ENCODE measurements at regions not wholly inside any gene's neighbourhood (a gene's known extent, or its start where the extent isn't known, plus 50 kb on each side); places are given as distances from the start of the nearest gene placed in this dataset.
A peak's percentile ranks its signal among the peaks of the same experiment; 100 is the strongest.
"Not testable (repeated sequence)": the region's sequence is repeated elsewhere in the genome, so short reads cannot be mapped to it uniquely, and the experiment has no call there.

DNA sequence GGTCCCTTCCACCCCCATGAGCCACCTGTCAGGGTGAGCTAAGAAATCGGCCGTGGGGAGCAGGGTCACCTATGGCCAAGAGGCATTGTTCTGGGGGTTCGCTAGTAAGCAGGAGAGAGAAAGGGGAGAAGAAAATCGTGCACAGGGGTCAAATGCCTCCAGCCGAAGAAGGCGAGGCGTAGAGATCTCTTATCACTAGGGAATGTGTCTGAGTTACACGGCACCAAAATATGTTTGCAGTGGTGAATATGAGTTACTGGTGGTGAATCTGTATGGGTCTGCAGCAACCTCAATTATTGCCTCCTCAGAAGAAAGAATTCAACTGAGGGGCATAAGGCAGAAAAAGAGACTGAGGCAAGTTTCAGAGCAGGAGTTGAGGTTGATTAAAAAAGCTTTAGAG lies 54.2 kb upstream of the RABGAP1L start:
- no peaks in the 10 kb centered on the region for H3K4me1 ChIP-seq (ENCODE audit: control insufficient read depth, insufficient read depth, low read length)
- DNase-seq (ENCODE audit: low read depth in 4 of 6, low spot score in 6 of 6): no peak
- H3K36me3 ChIP-seq (ENCODE audit: control insufficient read depth, insufficient read depth, low read length): no peaks in the 10 kb centered on the region
- no peaks in the 10 kb centered on the region for H3K9me3 ChIP-seq (ENCODE audit: control insufficient read depth, insufficient read depth, low read length)
- 93% methylated on average over 7 of the region's 8 CpGs for WGBS (ENCODE audit: insufficient coverage)
- H3K4me3 ChIP-seq (ENCODE audit: low read depth, low read length): no peak overlapping the region
- H3K27ac ChIP-seq (ENCODE audit: low read depth, low read length): no peak overlapping the region
- H3K27me3 ChIP-seq (ENCODE audit: control insufficient read depth, insufficient read depth, low read length): no peaks in the 10 kb centered on the region

DNA sequence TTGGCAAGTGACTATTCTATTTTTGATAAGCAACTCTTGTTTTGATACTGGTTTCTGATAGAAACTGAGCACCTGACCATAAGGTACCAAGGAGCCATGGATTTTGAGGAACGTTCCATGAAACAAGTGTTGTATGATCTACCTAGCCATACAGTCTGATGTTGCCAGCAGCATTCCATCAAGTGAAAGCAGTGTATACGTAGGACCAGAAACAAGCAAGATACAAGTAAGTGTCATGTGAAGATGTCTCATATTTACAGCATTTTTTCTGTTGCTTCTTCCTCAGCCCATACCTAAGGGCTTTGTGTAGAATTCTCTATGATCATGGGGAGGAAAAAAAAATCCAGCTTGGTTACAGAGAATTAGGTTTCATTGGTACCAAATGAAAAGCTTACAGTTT lies 55.6 kb upstream of the RABGAP1L start:
- no peaks in the 10 kb centered on the region for H3K4me1 ChIP-seq (ENCODE audit: control insufficient read depth, insufficient read depth, low read length)
- no peaks in the 10 kb centered on the region for H3K27me3 ChIP-seq (ENCODE audit: control insufficient read depth, insufficient read depth, low read length)
- H3K4me3 ChIP-seq (ENCODE audit: low read depth, low read length): no peak overlapping the region
- DNase-seq (ENCODE audit: low read depth in 4 of 6, low spot score in 6 of 6): no peak
- WGBS (ENCODE audit: insufficient coverage): 100% methylated on average over 1 of the region's 2 CpGs
- no peak overlapping the region for H3K27ac ChIP-seq (ENCODE audit: low read depth, low read length)
- no peaks in the 10 kb centered on the region for H3K9me3 ChIP-seq (ENCODE audit: control insufficient read depth, insufficient read depth, low read length)
- H3K36me3 ChIP-seq (ENCODE audit: control insufficient read depth, insufficient read depth, low read length): no peaks in the 10 kb centered on the region

DNA sequence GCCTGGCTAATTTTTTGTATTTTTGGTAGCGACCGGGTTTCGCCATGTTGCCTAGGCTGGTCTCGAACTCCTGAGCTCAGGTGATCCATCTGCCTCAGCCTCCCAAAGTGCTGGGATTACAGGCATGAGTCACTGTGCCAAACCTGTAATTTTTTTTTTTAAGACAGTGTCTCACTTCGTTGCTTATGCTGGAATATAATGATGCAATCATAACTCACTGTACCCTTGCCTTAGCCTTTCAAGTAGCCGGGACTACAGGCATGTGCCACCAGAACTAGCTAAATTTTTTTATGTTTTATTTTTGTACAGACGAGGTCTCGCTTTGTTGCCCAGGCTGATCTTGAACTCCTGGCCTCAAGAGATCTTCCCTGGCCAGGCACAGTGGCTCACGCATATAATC lies 57.3 kb upstream of the RABGAP1L start:
- not testable (repeated sequence) for H3K9me3 ChIP-seq (ENCODE audit: control insufficient read depth, insufficient read depth, low read length); H3K27me3 ChIP-seq (ENCODE audit: control insufficient read depth, insufficient read depth, low read length)
- 98% methylated on average over 6 of the region's 9 CpGs for WGBS (ENCODE audit: insufficient coverage)

DNA sequence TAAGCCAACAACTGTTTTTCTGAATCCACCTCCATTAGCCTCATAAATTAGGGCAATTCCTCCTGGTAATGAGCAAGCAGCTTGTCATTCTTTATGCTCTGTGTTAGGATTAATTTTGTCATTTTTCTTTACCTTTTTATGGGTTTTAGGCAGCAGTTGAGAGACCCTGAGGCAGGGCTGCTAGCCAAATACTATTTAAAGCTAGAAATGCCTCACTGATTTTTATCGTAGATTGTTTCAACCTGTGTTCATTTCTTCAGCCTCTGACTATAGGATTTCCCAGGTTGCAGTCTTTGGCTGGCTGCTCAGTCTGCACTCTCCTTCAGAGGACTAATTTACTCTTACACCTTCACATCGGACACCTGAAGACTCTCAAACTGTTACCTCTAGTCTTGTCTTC lies 61.9 kb upstream of the RABGAP1L start:
- WGBS (ENCODE audit: insufficient coverage): 93% methylated on average over 1 of the region's 2 CpGs
- DNase-seq (ENCODE audit: low read depth in 4 of 6, low spot score in 6 of 6): peak in 1 of 6 donors; percentile 29
- H3K4me3 ChIP-seq (ENCODE audit: low read depth, low read length): no peak overlapping the region
- no peaks in the 10 kb centered on the region for H3K36me3 ChIP-seq (ENCODE audit: control insufficient read depth, insufficient read depth, low read length)
- no peaks in the 10 kb centered on the region for H3K27me3 ChIP-seq (ENCODE audit: control insufficient read depth, insufficient read depth, low read length)
- H3K27ac ChIP-seq (ENCODE audit: low read depth, low read length): no peak overlapping the region
- no peaks in the 10 kb centered on the region for H3K4me1 ChIP-seq (ENCODE audit: control insufficient read depth, insufficient read depth, low read length)
- H3K9me3 ChIP-seq (ENCODE audit: control insufficient read depth, insufficient read depth, low read length): no peaks in the 10 kb centered on the region

More for the DNA sequence above, 57.3 kb upstream of the RABGAP1L start:
- DNase-seq (ENCODE audit: low read depth in 4 of 6, low spot score in 6 of 6); H3K4me1 ChIP-seq (ENCODE audit: control insufficient read depth, insufficient read depth, low read length); H3K36me3 ChIP-seq (ENCODE audit: control insufficient read depth, insufficient read depth, low read length); H3K4me3 ChIP-seq (ENCODE audit: low read depth, low read length); H3K27ac ChIP-seq (ENCODE audit: low read depth, low read length): not testable (repeated sequence)

DNA sequence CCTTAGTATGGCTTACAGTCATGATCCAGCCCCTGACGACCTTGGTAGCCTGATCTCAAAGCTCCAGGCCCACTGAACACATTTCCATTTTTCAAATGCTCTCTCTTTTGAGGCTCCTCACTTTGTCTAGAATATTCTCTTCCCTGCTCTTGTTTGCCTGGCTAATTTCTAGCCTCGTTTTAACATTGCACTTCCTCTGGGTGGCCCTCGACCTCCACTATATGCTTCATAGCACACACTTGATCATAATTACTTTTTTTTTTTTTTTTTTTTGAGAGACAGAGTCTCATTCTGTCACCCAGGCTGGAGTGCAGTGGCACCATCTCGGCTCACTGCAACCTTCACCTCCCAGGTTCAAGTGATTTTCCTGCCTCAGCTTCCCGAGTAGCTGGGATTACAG lies 65.5 kb upstream of the RABGAP1L start:
- H3K4me1 ChIP-seq (ENCODE audit: control insufficient read depth, insufficient read depth, low read length); H3K9me3 ChIP-seq (ENCODE audit: control insufficient read depth, insufficient read depth, low read length); H3K36me3 ChIP-seq (ENCODE audit: control insufficient read depth, insufficient read depth, low read length); H3K27ac ChIP-seq (ENCODE audit: low read depth, low read length); DNase-seq (ENCODE audit: low read depth in 4 of 6, low spot score in 6 of 6); H3K27me3 ChIP-seq (ENCODE audit: control insufficient read depth, insufficient read depth, low read length); H3K4me3 ChIP-seq (ENCODE audit: low read depth, low read length): not testable (repeated sequence)
- WGBS (ENCODE audit: insufficient coverage): 82% methylated on average over 2 of the region's 5 CpGs

DNA sequence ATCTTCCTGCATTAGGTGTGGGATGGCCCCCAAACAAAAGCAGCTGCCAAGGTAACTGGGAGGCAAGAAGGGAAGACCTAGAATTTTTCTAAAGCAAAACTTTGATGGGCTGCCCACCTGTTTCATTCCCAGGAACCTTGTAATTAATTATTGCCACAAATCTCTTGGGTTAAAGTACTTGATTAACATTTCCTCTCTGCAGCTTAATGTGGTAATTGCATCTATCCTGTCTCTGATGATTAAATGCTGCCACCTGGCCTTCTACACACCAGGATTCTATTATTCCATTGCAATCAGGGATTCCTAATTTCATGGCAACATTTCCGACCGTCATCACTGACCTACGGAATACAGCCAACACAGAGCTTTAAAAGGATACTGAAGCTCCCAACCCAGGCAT lies 68.3 kb upstream of the RC3H1 start:
- no peak for DNase-seq (ENCODE audit: low read depth in 4 of 6, low spot score in 6 of 6)
- H3K4me3 ChIP-seq (ENCODE audit: low read depth, low read length): no peak overlapping the region
- H3K27ac ChIP-seq (ENCODE audit: low read depth, low read length): no peak overlapping the region
- WGBS (ENCODE audit: insufficient coverage): no CpG with 5 or more reads among the region's 3 CpGs
- H3K36me3 ChIP-seq (ENCODE audit: control insufficient read depth, insufficient read depth, low read length): no peaks in the 10 kb centered on the region
- no peaks in the 10 kb centered on the region for H3K27me3 ChIP-seq (ENCODE audit: control insufficient read depth, insufficient read depth, low read length)
- H3K4me1 ChIP-seq (ENCODE audit: control insufficient read depth, insufficient read depth, low read length): no peaks in the 10 kb centered on the region
- H3K9me3 ChIP-seq (ENCODE audit: control insufficient read depth, insufficient read depth, low read length): no peaks in the 10 kb centered on the region

DNA sequence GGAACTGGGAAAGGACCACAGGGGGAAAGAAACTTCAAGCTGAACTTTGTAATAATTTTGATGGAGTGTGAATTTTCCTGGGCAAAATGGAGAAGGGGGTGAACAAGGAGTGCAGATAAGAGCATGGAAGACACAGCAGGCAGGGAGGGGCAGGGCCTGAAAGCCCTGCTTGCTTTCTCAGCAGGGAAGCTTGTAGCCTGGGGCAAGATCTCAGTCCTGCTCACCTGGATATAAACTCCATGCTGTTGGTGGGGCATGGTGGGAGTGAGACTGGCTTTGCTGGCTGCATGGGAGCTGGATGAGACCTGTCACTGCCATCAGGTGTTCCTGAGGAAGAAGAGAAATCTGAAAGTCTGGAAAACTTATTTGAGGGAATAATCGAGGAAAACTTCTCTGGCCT lies 58.7 kb upstream of the RC3H1 start:
- Histone ChIP-seq H3K27ac (ENCODE audit: low read depth, low read length) (no peak overlapping the region), H3K36me3 (ENCODE audit: control insufficient read depth, insufficient read depth, low read length) (no peaks in the 10 kb centered on the region), H3K9me3 (ENCODE audit: control insufficient read depth, insufficient read depth, low read length) (no peaks in the 10 kb centered on the region), H3K4me1 (ENCODE audit: control insufficient read depth, insufficient read depth, low read length) (no peaks in the 10 kb centered on the region), H3K4me3 (ENCODE audit: low read depth, low read length) (no peak overlapping the region), H3K27me3 (ENCODE audit: control insufficient read depth, insufficient read depth, low read length) (no peaks in the 10 kb centered on the region)
- no CpG with 5 or more reads among the region's 1 CpG for WGBS (ENCODE audit: insufficient coverage)
- no peak for DNase-seq (ENCODE audit: low read depth in 4 of 6, low spot score in 6 of 6)

DNA sequence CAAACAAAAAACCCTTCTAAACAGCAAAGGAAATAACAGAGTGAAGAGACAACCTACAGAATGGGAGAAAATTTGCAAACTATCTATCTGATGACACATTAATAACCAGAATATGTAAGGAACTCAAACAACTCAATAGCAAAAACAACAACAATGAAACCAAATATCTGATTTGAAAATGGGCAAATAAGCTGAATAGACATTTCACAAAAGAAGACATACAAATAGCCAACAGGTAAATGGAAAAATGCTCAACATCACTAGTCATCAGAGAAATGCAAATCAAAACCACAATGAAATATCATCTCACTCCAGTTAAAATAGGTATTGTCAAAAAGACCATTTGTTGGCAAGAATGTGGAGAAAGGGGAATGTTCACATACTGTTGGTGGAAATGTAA lies 57.6 kb upstream of the RC3H1 start:
- DNase-seq (ENCODE audit: low read depth in 4 of 6, low spot score in 6 of 6): no peak
- Histone ChIP-seq H3K27me3 (ENCODE audit: control insufficient read depth, insufficient read depth, low read length) (no peaks in the 10 kb centered on the region), H3K27ac (ENCODE audit: low read depth, low read length) (no peak overlapping the region), H3K36me3 (ENCODE audit: control insufficient read depth, insufficient read depth, low read length) (no peaks in the 10 kb centered on the region), H3K4me3 (ENCODE audit: low read depth, low read length) (no peak overlapping the region), H3K9me3 (ENCODE audit: control insufficient read depth, insufficient read depth, low read length) (no peaks in the 10 kb centered on the region), H3K4me1 (ENCODE audit: control insufficient read depth, insufficient read depth, low read length) (no peaks in the 10 kb centered on the region)

DNA sequence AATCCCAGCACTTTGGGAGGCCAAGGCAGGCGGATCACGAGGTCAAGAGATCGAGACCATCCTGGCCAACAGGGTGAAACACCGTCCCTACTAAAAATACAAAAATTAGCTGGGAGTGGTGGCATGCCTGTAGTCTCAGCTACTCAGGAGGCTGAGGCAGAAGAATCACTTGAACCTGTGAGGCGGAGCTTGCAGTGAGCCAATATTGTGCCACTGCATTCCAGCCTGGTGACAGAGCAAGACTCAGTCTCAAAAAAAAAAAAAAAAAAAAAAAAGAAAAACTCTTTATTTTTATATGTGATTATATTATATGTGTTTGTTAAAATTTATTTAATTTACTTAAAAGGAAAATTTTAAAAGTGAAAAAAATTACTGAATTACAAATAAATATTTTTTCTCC lies 56.8 kb upstream of the RC3H1 start:
- WGBS (ENCODE audit: insufficient coverage): no CpG with 5 or more reads among the region's 5 CpGs
- not testable (repeated sequence) for H3K4me1 ChIP-seq (ENCODE audit: control insufficient read depth, insufficient read depth, low read length)

DNA sequence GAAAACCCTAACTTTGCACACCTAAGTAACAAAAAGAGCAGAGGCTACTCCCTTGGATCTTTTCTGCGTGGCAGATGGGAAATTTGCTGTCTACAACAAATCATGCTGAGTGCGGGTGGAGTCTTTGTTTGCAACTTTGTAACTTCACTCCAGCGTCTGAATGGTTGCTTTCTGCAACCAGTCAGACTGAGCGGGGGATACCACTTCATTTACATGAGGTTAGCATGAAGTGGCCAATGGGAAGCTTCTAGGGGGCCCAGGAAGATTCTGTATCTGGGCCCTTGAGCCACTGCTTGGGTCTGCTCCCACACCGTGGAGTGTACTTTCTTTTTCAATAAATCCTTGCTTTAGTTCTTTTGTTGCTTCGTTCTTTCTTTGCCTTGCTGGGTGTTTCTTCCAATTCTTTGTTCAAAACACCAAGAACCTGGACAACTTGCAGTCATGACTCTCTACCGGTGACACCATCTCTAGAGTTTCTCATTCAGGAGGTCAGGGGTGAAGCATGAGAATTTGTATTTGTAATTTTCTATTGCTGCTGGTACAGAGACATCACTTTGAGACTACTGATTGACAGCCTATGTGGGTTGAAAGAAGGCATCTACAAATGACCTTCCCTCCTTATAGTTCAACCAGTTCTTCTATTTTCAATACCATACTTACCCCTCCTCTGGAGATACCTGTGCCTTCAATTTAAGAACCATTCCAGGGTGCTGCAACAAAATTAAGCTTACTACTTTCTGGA lies 55.8 kb upstream of the RC3H1 start:
- Histone ChIP-seq H3K4me1 (ENCODE audit: control insufficient read depth, insufficient read depth, low read length) (no peaks in the 10 kb centered on the region), H3K36me3 (ENCODE audit: control insufficient read depth, insufficient read depth, low read length) (no peaks in the 10 kb centered on the region), H3K4me3 (ENCODE audit: low read depth, low read length) (no peak overlapping the region), H3K27me3 (ENCODE audit: control insufficient read depth, insufficient read depth, low read length) (no peaks in the 10 kb centered on the region), H3K9me3 (ENCODE audit: control insufficient read depth, insufficient read depth, low read length) (no peaks in the 10 kb centered on the region), H3K27ac (ENCODE audit: low read depth, low read length) (no peak overlapping the region)
- DNase-seq (ENCODE audit: low read depth in 4 of 6, low spot score in 6 of 6): peak in 1 of 6 donors; percentile 2
- WGBS (ENCODE audit: insufficient coverage): 17% methylated on average over 5 of the region's 7 CpGs

More for the DNA sequence above, 56.8 kb upstream of the RC3H1 start:
- H3K9me3 ChIP-seq (ENCODE audit: control insufficient read depth, insufficient read depth, low read length); H3K36me3 ChIP-seq (ENCODE audit: control insufficient read depth, insufficient read depth, low read length); H3K27me3 ChIP-seq (ENCODE audit: control insufficient read depth, insufficient read depth, low read length); H3K4me3 ChIP-seq (ENCODE audit: low read depth, low read length); H3K27ac ChIP-seq (ENCODE audit: low read depth, low read length); DNase-seq (ENCODE audit: low read depth in 4 of 6, low spot score in 6 of 6): not testable (repeated sequence)

All from spinal cord (tissue), 9 donors.